ENCODE measurements at regions not wholly inside any gene's neighbourhood (a gene's known extent, or its start where the extent isn't known, plus 50 kb on each side); places are given as distances from the start of the nearest gene placed in this dataset.
A peak's percentile ranks its signal among the peaks of the same experiment; 100 is the strongest.

GRCh38 chr16:86244158-86244557 is 266.2 kb upstream of the FOXF1 start:
- Histone ChIP-seq H3K9ac (ENCODE audit: low read depth in 2 of 2, low read length in 2 of 2) (no peak overlapping the region), H3K27ac (no peak overlapping the region), H3K27me3 (no peaks in the 10 kb centered on the region), H3K9me3 (no peaks in the 10 kb centered on the region), H3K4me1 (no peaks in the 10 kb centered on the region), H3K36me3 (no peaks in the 10 kb centered on the region), H3K4me3 (no peak overlapping the region)
- no peak for TF ChIP-seq CTCF (IDR thresholded peaks at IDR 0.05)
- peak; percentile 13 for DNase-seq
- intact Hi-C loops (cut with DNase I): no loop called here

DNA sequence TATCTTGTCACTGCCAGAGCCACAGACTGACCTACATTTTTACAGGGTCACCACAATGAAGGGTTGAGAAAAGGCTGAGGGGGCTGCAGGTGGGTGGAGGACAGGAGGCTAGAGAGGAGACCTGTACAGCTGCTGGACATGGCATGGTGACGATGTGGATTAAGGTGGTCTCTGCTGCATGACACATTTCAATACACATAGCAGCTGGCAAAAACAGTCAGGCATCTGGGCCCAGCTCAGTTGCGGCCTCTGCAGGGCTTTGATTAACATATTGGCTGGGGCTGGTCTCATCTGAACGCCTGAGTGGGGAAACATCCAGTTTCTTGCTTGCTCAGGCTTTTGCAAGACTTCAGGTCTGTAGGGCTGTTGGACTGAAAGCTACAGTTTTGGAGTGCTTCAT is 265.4 kb upstream of the FOXF1 start:
- no peaks in the 10 kb centered on the region for H3K36me3 ChIP-seq

DNA sequence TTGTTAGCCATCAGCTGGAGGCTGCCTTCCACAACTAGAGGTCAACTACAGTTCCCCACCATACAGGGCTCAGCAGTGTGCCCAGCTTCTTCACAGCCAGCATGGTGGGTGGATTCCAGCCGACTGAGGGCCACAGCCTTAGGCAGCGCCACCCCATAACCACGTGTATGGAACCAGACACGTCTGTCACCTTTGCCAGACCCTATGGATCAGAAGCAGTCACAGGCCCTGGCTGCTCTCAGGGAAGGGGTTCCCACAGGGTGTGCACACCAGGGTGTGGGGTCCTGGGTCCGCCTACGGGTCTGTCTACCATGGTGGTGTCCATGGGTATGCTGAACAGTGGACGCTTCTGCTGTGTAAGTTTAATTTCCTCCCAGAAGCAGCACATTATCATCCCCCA is 265.0 kb upstream of the FOXF1 start:
- H3K9ac ChIP-seq (ENCODE audit: low read depth in 2 of 2, low read length in 2 of 2): no peak overlapping the region
- intact Hi-C loops (cut with DNase I): no loop called here
- TF ChIP-seq CTCF (IDR thresholded peaks at IDR 0.05): no peak
- no peaks in the 10 kb centered on the region for H3K36me3 ChIP-seq
- no peak overlapping the region for H3K4me3 ChIP-seq
- no peak overlapping the region for H3K27ac ChIP-seq
- no peaks in the 10 kb centered on the region for H3K9me3 ChIP-seq
- no peaks in the 10 kb centered on the region for H3K4me1 ChIP-seq
- H3K27me3 ChIP-seq: no peaks in the 10 kb centered on the region
- DNase-seq: peak; percentile 4

More for the DNA sequence above, 265.4 kb upstream of the FOXF1 start:
- Histone ChIP-seq H3K9ac (ENCODE audit: low read depth in 2 of 2, low read length in 2 of 2) (no peak overlapping the region), H3K4me1 (no peaks in the 10 kb centered on the region), H3K27ac (no peak overlapping the region), H3K9me3 (no peaks in the 10 kb centered on the region), H3K4me3 (no peak overlapping the region), H3K27me3 (no peaks in the 10 kb centered on the region)
- DNase-seq: peak; percentile 5
- TF ChIP-seq CTCF (IDR thresholded peaks at IDR 0.05): no peak
- intact Hi-C loops (cut with DNase I): no loop called here

DNA sequence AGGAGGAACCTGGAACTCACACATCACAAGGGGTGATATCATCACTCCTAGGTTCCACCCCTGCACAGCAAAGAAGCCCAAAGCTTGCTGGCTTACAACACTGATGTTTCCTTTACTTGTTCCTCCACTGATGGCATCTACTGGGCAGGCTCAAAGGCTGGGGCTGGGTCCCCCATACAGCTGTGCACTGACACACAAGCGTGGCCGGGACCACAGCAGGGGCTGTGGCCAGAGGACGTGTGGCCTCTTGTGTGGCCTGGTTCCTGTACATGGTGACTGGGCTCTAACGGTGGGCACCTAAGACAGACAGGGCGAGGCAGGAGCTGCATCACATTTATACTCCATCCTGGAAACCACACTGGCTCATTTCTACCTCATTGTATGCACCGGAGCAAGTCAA is 264.4 kb upstream of the FOXF1 start:
- intact Hi-C loops (cut with DNase I): no loop called here
- Histone ChIP-seq H3K4me1 (no peaks in the 10 kb centered on the region), H3K9me3 (no peaks in the 10 kb centered on the region), H3K27me3 (no peaks in the 10 kb centered on the region), H3K4me3 (no peak overlapping the region), H3K9ac (ENCODE audit: low read depth in 2 of 2, low read length in 2 of 2) (no peak overlapping the region), H3K36me3 (no peaks in the 10 kb centered on the region), H3K27ac (no peak overlapping the region)
- DNase-seq: peak; percentile 3
- TF ChIP-seq CTCF (IDR thresholded peaks at IDR 0.05): no peak

GRCh38 chr16:86248310-86248905 is 261.9 kb upstream of the FOXF1 start:
- H3K27ac ChIP-seq: no peak overlapping the region
- TF ChIP-seq CTCF (IDR thresholded peaks at IDR 0.05): no peak
- H3K4me1 ChIP-seq: no peaks in the 10 kb centered on the region
- no peaks in the 10 kb centered on the region for H3K9me3 ChIP-seq
- H3K4me3 ChIP-seq: no peak overlapping the region
- intact Hi-C loops (cut with DNase I): no loop called here
- H3K27me3 ChIP-seq: no peaks in the 10 kb centered on the region
- H3K9ac ChIP-seq (ENCODE audit: low read depth in 2 of 2, low read length in 2 of 2): no peak overlapping the region
- DNase-seq: peak; percentile 10
- H3K36me3 ChIP-seq: no peaks in the 10 kb centered on the region

All from colonic mucosa (tissue), 4 donors.